A673 (cell line): ENCODE measurements at regions not wholly inside any gene's neighbourhood (a gene's known extent, or its start where the extent isn't known, plus 50 kb on each side); places are given as distances from the start of the nearest gene placed in this dataset.

Source experiments
- EZH2 ChIP-seq: fragments of 200-600 bp; sonication (generic); IDR thresholded peaks from 2 replicates; pipeline ENCODE4 v1.6.1; 2017; ENCODE audit warnings: borderline replicate concordance, low read depth, mild to moderate bottlenecking, mixed read lengths, antibody characterized with exemption, low read length; ENCODE audit not compliant: poor library complexity, severe bottlenecking
- TF ChIP-seq, protein P1 (sequence below): fragments of 300-800, 200-600 bp; sonication (generic); conservative IDR thresholded peaks from 2 replicates; pipeline ENCODE4 v1.5.1; 2017; ENCODE audit warnings: low read depth, mild to moderate bottlenecking, antibody characterized with exemption, low read length, moderate library complexity, mixed read lengths

DNA sequence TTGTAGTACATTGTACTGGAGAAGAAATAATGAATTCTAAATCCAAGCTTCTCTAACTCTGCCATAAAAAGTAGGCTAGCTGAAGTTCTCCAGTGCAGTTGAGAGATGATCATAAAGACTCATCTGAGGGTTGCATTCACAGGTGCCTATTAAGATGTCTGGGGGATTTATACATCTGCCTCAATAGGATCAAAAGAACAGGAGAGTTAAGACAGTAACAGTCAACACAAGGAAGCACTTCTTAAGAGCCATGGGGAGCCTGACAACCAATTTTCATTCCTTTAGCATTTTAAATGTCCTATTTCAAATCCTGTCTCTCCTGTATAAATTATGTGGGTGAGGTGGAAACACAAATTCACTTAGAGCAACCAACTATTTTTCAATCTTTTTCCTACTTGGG lies 432.4 kb upstream of the NWD2 start:
- TF ChIP-seq, protein P1, sequence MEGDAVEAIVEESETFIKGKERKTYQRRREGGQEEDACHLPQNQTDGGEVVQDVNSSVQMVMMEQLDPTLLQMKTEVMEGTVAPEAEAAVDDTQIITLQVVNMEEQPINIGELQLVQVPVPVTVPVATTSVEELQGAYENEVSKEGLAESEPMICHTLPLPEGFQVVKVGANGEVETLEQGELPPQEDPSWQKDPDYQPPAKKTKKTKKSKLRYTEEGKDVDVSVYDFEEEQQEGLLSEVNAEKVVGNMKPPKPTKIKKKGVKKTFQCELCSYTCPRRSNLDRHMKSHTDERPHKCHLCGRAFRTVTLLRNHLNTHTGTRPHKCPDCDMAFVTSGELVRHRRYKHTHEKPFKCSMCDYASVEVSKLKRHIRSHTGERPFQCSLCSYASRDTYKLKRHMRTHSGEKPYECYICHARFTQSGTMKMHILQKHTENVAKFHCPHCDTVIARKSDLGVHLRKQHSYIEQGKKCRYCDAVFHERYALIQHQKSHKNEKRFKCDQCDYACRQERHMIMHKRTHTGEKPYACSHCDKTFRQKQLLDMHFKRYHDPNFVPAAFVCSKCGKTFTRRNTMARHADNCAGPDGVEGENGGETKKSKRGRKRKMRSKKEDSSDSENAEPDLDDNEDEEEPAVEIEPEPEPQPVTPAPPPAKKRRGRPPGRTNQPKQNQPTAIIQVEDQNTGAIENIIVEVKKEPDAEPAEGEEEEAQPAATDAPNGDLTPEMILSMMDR, result no peak
- no peak for TF ChIP-seq EZH2
